Right ventricle myocardium superior (tissue), 1 donor: ENCODE measurements at regions not wholly inside any gene's neighbourhood (a gene's known extent, or its start where the extent isn't known, plus 50 kb on each side); places are given as distances from the start of the nearest gene placed in this dataset.

Experiments
- ATAC-seq: fragments of 200-7000 bp; cut with Tn5 transposase; one replicate; pipeline ENCODE4 v1.9.1; 2020; ENCODE audit warnings: mild to moderate bottlenecking; ENCODE audit not compliant: poor library complexity
- DNase-seq: peaks from one replicate; pipeline ENCODE4 v3.0.0-alpha.2; 2020
- intact Hi-C: fragments of 100-400 bp; cut with DNase I; formaldehyde crosslinking; loops from one replicate; pipeline ENCODE4 v1.11.2; 2022
- donor health status: DM: no; HTN: yes; CAD: no; lungs with severe emphysema.

DNA sequence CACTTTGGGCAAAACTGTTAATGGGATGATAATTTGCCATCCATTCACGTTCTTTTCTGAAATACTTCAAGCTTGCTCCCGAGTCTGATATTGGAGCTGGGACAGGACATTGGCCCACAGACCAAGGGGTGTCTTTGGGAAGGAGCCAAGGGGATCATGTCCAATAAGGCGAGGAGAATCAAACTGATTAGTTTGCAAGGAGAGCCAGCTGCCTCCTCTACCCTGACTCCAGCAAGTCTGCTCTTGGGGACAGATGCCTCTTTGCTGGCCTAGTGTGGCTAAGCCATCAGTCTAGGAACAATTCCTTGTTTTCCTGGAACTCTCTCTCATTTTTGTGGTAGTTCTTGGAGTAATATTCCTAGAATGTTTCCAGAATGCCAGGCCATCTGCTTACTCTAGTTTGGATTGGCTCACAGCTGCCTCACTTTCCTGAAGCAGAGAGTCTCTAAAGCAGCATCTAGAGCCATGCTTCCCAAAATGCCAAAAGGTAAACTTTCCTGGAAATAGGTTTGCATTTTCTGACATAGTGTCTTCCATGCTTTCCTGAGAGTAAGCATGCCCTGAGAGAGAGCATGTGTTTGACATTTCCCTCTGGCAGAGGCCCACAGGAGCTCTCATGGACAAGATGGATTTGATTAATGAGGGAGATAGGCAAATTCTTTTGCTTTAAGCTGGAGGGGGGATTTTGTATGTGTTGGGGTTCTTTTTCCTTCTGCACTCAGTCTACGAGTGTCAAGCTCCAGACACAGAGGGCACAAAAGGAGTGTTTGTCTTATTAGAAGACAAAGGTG, 145.6 kb downstream of the GDAP2 start:
- intact Hi-C loops, result no loop called here
- ATAC-seq (no peak), DNase-seq (no peak)

DNA sequence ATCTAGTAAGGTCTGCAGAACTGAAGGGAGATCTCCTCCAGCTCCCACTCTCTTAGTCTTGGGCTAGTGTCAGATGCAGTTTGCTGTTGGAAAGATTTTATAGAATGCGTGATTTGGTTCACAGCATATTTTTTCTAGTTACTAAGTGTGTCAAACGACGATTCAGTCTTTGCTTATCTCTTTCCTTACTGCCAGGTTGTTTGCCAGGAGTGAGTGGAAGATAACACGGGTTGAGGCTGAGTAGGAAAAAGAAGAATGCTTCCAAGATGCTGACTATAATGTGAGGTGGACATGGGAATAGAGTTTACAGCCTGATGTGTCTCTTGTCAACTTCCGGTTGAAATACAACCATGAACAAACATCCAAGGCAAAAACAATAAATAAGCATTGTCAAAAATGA, 141.4 kb downstream of the GDAP2 start:
- intact Hi-C loops, result no loop called here
- no peak for DNase-seq
- ATAC-seq, result no peak

DNA sequence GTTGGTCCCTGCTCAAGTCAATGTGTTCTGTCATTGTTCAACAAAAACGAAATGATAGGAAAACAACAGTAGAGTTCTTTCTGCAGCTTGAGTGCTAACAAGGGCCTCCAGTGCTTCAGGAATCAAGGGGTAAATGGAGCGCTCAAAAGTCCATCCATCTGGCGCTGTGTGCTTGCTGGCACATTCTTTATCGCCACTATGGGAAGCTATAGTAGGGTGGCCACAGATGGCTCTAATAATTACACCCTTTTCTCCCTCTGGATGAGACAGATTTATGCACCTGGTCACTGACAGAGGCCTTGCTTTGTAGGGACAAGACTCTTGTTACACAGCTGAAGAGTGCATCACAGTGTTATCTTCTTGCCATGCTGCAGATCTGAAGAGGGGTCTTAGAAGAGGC, 136.0 kb downstream of the GDAP2 start:
- ATAC-seq (no peak), DNase-seq (no peak)
- intact Hi-C loops, result no loop called here

DNA sequence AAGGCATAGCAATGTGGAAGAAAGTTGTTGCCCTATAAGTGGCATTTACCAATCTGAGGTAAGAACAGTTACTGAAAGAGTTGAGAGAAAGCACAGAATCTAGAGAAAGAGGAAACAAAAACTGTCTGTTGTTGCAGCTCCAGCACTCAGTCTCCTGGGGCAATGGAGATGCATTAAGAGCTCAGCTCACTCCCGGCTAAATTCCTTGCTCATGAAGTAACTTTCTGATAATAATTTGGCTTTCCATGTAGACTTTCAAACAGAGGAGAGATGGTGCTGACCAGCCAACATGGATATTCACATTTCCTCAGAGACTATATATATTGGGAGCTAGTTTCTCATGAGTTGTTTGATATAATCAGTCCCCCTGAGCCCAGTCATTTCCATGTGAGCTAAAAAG, 135.3 kb downstream of the GDAP2 start:
- intact Hi-C loops, result no loop called here
- peak; percentile 84 for ATAC-seq
- DNase-seq, result no peak

DNA sequence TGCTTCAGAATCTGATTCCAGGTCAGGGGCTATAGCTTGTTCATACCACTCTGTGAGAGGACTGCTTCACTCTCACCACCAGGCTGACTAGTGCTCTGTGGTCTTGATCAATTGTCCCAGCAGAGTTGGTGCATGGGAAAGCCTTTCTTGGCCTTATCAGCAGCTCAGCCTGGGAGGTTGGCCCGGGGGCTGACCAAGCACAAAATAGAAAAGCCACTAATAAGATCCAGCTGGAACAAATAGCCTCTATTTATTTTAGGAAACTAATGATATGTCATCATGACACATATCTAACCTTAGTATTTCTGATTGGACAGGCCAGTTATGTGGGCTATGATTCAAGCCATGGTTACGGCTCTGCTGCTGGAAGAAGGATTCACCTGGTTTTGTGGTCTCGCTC, 134.2 kb downstream of the GDAP2 start:
- intact Hi-C loops, result no loop called here
- DNase-seq (peak; percentile 50), ATAC-seq (peak; percentile 73)

DNA sequence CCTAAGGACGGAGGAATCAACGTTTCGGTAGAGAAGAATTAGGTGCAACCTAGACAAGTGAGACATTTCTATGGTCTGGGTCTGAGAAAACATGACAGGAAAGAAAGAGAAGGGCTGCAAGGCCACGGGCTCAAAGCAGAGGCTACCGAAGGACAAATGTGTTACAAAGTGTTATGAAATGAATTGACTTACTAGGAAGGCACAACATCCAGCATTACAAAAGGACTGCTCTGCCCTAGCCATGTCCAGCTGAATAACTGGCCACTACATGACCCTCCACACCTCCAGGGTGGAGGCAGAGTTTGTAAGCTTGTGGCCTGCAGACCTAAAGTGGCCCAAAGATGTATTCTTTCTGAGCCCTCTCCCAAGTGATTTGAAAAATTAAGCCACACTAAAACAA, 133.6 kb downstream of the GDAP2 start:
- DNase-seq (no peak), ATAC-seq (no peak)
- intact Hi-C loops, result no loop called here

DNA sequence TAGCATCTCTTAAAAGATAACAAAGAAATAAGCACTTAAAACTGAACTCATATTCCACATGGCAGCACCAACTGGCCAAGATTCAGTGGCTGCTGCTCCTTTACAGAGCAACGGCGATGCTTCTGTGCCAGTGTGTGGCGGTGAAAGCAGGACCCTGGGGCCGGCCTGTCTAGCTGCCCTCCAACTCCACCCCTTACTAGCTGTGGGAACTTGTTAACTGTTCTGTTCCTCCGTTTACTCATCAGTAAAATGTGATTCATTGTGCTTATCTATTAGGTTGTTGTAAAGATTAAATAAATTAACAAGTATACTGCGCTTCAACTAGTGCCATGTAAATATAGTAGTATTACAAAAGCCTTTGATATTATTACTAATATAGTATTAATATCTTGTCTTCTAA, 133.2 kb downstream of the GDAP2 start:
- no peak for ATAC-seq
- intact Hi-C loops, result no loop called here

DNA sequence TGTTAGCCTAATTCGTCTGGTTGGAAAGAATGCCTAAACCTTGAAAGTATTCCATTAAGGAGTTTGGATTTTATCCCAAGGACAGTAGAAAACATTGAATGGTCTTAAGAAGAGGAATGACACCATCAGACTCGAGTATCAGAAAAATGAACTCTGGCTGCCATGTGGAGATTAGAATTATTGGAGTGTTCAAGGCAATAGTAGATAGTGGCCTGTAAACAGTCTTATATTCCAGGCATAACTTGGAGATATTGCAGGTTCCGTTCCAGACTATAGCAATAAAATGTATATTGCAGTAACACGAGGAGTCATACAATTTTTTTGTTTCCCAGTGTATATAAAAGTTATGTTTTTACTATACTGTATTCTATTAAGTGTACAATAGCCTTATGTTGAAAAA, 130.9 kb downstream of the GDAP2 start:
- ATAC-seq, result no peak
- DNase-seq, result no peak
- intact Hi-C loops, result no loop called here

More for the DNA sequence above, 133.2 kb downstream of the GDAP2 start:
- no peak for DNase-seq

DNA sequence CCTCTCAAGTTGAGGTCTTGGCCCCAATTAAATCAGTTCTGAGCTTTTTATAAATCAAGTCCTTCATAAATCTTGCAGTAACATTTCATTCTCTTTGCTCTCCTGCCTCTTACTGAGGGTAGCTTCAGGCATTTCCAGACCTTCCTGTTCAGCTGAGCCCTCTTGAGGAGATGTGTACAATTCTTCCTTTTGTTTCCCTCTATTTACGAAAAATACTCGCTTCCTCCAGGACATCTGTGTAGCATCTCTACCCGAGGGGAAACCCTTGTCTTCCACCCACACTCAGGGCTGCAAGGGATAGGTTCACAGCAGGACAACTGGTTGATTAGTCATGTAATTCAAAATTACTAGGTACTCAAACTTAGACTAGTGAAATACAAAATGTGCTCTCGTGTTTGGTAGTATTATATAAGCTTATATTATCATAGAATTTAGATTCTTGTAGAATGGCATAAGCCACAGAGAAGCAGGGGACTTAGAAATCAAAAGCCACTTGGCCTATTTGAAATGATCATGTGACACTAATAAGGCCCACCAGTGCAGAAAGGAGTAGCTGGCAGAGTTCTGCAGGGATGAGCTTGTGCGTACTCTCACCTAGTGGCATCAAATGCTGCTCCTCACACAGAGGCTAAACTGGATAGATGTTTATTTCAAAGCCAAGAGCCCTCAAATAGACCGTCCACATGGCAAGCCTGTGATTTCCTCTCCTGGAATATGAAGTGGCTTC, 126.7 kb downstream of the GDAP2 start:
- no peak for DNase-seq
- ATAC-seq, result no peak
- intact Hi-C loops, result no loop called here

DNA sequence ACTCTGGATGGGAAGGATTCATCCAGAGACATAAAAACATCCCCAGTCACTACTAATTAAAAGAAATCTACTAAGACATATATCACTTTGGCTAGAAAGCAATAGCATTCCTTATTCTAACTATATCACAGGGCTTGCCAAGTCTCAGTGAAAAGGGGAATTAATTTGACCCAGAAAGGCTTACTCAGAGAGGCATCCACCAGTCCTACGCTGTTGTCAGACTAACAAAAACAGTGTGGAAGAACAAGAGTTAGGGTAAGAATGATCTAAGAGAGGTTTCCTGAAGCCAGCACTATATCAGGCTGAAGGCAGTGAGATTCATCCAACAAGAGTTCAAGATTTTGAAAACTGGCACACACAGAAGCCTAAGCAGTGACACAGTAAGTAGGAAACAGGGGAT, 126.1 kb downstream of the GDAP2 start:
- intact Hi-C loops, result no loop called here
- DNase-seq (no peak), ATAC-seq (no peak)

DNA sequence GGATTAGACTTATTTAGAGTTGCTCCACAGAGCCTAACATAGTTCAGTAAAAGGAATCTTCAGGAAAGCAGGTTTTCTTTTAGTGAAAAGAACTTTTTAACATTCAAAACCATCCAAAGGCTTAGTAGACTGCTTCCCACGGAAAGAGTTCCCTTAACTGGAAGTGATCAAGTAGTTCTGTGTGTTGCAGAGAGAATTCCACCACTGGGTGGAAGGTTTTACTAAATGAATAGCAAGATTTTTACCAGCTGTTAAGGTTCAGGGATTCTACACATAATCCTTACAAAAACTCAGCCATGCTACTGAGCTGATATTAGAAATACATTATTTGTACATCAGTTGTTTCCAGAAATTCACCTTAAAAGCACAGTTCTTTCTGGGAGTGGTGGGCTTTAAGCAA, 119.7 kb downstream of the GDAP2 start:
- intact Hi-C loops, result no loop called here
- ATAC-seq (no peak), DNase-seq (no peak)

- DNase-seq (no peak), ATAC-seq (no peak)
- intact Hi-C loops, result no loop called here
Observed at GRCh38 chr1:117810553-117810952, 118.9 kb downstream of the GDAP2 start.

DNA sequence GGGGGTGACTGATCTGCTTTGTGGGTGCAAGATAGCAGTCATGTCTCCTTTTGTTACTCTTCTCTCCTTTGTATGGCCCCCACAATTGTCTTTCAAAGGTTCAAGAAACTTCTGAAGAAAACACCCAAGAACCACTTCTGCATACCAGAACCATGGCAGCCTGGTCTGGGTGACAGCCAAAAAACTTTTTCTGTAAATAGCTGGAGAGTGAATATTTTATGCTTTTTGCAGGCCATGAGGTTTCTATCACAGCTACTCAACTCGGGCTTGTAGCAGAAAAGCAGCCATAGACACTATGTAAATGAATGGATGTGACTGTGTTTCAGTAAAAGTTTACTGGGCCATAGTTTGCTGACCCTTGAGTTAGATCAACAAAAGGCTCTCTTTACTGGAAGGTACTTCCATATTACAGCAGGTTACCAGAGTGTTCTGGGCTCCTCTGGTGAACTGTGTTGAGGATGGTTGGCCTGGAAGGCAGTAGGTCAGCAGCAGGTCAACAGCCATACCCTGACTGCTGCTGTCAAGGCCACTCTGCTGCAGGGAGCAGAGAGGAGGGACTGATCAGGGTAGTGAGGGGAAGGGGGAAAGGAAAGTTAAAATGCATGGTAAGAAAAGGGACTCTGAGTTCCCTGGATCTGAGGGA, 116.4 kb downstream of the GDAP2 start:
- DNase-seq, result no peak
- intact Hi-C loops, result no loop called here
- no peak for ATAC-seq
